OCI-LY7 (cell line): ENCODE measurements at regions not wholly inside any gene's neighbourhood (a gene's known extent, or its start where the extent isn't known, plus 50 kb on each side); places are given as distances from the start of the nearest gene placed in this dataset.

ENCODE experiments used
- EZH2phosphoT487 ChIP-seq: fragments of 200-600 bp; sonication (generic); IDR thresholded peaks from 2 replicates; pipeline ENCODE4 v1.6.1; 2018; ENCODE audit warnings: low read depth, borderline replicate concordance, mild to moderate bottlenecking, mixed run types, antibody characterized with exemption, low read length, moderate library complexity, mixed read lengths
- TF ChIP-seq, protein P1 (sequence below): fragments of 200-600 bp; sonication (generic); conservative IDR thresholded peaks from 2 replicates; pipeline ENCODE4 v1.5.1; 2014; ENCODE audit warnings: mild to moderate bottlenecking, antibody characterized with exemption, low read length, moderate library complexity, mixed read lengths

DNA sequence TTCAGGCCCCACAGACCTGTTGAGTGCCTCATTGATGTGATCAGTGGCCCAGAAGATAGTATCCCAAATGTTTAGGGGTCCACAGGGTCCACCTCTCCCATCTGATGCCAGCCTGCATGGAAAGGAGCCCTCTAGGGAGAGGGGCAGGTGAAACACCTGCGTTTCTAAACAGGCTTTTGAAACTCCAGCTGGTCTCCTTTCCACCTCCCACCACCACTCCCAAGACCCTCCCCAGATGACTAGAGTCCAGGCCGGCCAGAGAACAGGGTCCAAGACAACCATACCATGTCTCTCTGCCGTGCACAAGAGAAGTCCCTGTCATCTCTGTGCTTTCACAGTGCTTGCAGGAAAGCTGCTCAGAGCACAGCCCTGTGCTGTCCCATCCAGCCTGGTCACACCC lies 105.0 kb upstream of the NANOS1 start:
- TF ChIP-seq, protein P1, sequence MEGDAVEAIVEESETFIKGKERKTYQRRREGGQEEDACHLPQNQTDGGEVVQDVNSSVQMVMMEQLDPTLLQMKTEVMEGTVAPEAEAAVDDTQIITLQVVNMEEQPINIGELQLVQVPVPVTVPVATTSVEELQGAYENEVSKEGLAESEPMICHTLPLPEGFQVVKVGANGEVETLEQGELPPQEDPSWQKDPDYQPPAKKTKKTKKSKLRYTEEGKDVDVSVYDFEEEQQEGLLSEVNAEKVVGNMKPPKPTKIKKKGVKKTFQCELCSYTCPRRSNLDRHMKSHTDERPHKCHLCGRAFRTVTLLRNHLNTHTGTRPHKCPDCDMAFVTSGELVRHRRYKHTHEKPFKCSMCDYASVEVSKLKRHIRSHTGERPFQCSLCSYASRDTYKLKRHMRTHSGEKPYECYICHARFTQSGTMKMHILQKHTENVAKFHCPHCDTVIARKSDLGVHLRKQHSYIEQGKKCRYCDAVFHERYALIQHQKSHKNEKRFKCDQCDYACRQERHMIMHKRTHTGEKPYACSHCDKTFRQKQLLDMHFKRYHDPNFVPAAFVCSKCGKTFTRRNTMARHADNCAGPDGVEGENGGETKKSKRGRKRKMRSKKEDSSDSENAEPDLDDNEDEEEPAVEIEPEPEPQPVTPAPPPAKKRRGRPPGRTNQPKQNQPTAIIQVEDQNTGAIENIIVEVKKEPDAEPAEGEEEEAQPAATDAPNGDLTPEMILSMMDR: no peak
- TF ChIP-seq EZH2phosphoT487: no peak
